ENCODE measurements at regions not wholly inside any gene's neighbourhood (a gene's known extent, or its start where the extent isn't known, plus 50 kb on each side); places are given as distances from the start of the nearest gene placed in this dataset.

GRCh38 chr3:168977716-168978374, 685.7 kb downstream of the MECOM start:
- TF ChIP-seq CTCF (conservative IDR thresholded peaks at IDR 0.05) (no peak), ZFX (IDR thresholded peaks at IDR 0.05) (no peak)
- H3K27ac ChIP-seq, result no peak overlapping the region

GRCh38 chr3:168976969-168977368, 686.5 kb downstream of the MECOM start:
- no peak for TF ChIP-seq ZFX (IDR thresholded peaks at IDR 0.05)
- no peak for TF ChIP-seq CTCF (conservative IDR thresholded peaks at IDR 0.05)
- H3K27ac ChIP-seq, result no peak overlapping the region

- TF ChIP-seq CTCF (conservative IDR thresholded peaks at IDR 0.05), result no peak
- no peak for TF ChIP-seq ZFX (IDR thresholded peaks at IDR 0.05)
Observed at GRCh38 chr3:168975576-168975975, 687.9 kb downstream of the MECOM start.

GRCh38 chr3:168974617-168975403, 688.7 kb downstream of the MECOM start:
- no peak overlapping the region for H3K27ac ChIP-seq
- no peak for TF ChIP-seq ZFX (IDR thresholded peaks at IDR 0.05)
- TF ChIP-seq CTCF (conservative IDR thresholded peaks at IDR 0.05), result no peak

More at GRCh38 chr3:168975576-168975975, 687.9 kb downstream of the MECOM start:
- H3K27ac ChIP-seq, result no peak overlapping the region

- TF ChIP-seq CTCF (conservative IDR thresholded peaks at IDR 0.05), result no peak
- TF ChIP-seq ZFX (IDR thresholded peaks at IDR 0.05), result no peak
- no peak overlapping the region for H3K27ac ChIP-seq
Observed at GRCh38 chr3:168973897-168974296, 689.6 kb downstream of the MECOM start.

- no peak for TF ChIP-seq CTCF (conservative IDR thresholded peaks at IDR 0.05)
- no peak for TF ChIP-seq ZFX (IDR thresholded peaks at IDR 0.05)
- no peak overlapping the region for H3K27ac ChIP-seq
Observed at GRCh38 chr3:168973206-168973605, 690.3 kb downstream of the MECOM start.

GRCh38 chr3:168968609-168969008, 694.9 kb downstream of the MECOM start:
- TF ChIP-seq ZFX (IDR thresholded peaks at IDR 0.05) (no peak), CTCF (conservative IDR thresholded peaks at IDR 0.05) (no peak)
- no peak overlapping the region for H3K27ac ChIP-seq
